Gastroesophageal sphincter (tissue), 4 donors: ENCODE measurements at regions not wholly inside any gene's neighbourhood (a gene's known extent, or its start where the extent isn't known, plus 50 kb on each side); places are given as distances from the start of the nearest gene placed in this dataset.

Experiments used
- ATAC-seq: fragments of 150-250 bp; one replicate; pipeline ENCODE4 v1.9.1; 2016; ENCODE audit warnings: mild to moderate bottlenecking, moderate library complexity
- H3K27ac ChIP-seq, 4 donors: fragments of 200-600 bp; sonication (generic) in 3 of 4; 1 replicate in 3 of 4; 2 replicates in 1 of 4; pipeline ENCODE4 v1.5.1; 2016 to 2019
- H3K27me3 ChIP-seq: fragments of 200-600 bp; sonication (generic); one replicate; pipeline ENCODE4 v1.5.1; 2019
- H3K36me3 ChIP-seq, 2 donors: fragments of 200-600 bp; sonication (generic); one replicate each; pipeline ENCODE4 v1.5.1; 2019; ENCODE audit warnings: control low read depth in 1 of 2
- H3K4me1 ChIP-seq, 3 donors: fragments of 200-600 bp; sonication (generic); 1 replicate in 2 of 3; 2 replicates in 1 of 3; pipeline ENCODE4 v1.5.1; 2016 to 2019; ENCODE audit warnings: control low read depth in 2 of 3
- H3K4me3 ChIP-seq, 2 donors: fragments of 200-600 bp; sonication (generic); one replicate each; pipeline ENCODE4 v1.5.1; 2019; ENCODE audit warnings: mild to moderate bottlenecking in 1 of 2, moderate library complexity in 1 of 2
- H3K9me3 ChIP-seq, 3 donors: fragments of 200-600 bp; sonication (generic); one replicate each; pipeline ENCODE4 v1.5.1; 2017 to 2019; ENCODE audit warnings: control low read depth in 2 of 3
- CTCF ChIP-seq, 4 experiments: fragments of 200-600 bp in 2 of 4; fragments of 450-650 bp in 2 of 4; sonication (generic) in 1 of 4; IDR thresholded peaks; one replicate each; pipeline ENCODE4 v1.5.1; 2017 to 2019; ENCODE audit warnings: antibody characterized with exemption in 4 of 4, mild to moderate bottlenecking in 2 of 4, moderate library complexity in 2 of 4
- EP300 ChIP-seq: sonication (generic); formaldehyde crosslinking; IDR thresholded peaks from one replicate; pipeline ENCODE4 v1.6.1; 2017; ENCODE audit warnings: antibody characterized with exemption, mild to moderate bottlenecking
- POLR2A ChIP-seq, 2 donors: fragments of 450-650 bp; IDR thresholded peaks; one replicate each; pipeline ENCODE4 v1.6.1; 2017; ENCODE audit warnings: antibody characterized with exemption in 2 of 2, mild to moderate bottlenecking in 2 of 2, moderate library complexity in 1 of 2
- POLR2AphosphoS5 ChIP-seq: sonication (generic); formaldehyde crosslinking; IDR thresholded peaks from one replicate; pipeline ENCODE4 v1.6.1; 2017; ENCODE audit warnings: antibody characterized with exemption
- WGBS, 2 donors: methylation state at CpG; one replicate each; pipeline ENCODE4 v1.1.5; 2018; ENCODE audit warnings: low coverage in 1 of 2; 5-methylcytosine and 5-hydroxymethylcytosine counted together

- TF ChIP-seq EP300 (no peak), CTCF (IDR thresholded peaks at IDR 0.05) (no peak), POLR2AphosphoS5 (no peak), POLR2A (IDR thresholded peaks at IDR 0.05) (no peak)
- no peak overlapping the region for H3K4me3 ChIP-seq
- H3K9me3 ChIP-seq, result no peaks in the 10 kb centered on the region
- no peaks in the 10 kb centered on the region for H3K36me3 ChIP-seq
- no peaks in the 10 kb centered on the region for H3K4me1 ChIP-seq
- H3K27me3 ChIP-seq, result peaks cover 8% of the 10 kb centered on the region
- 60% methylated on average over 1 of the region's 1 CpG; no CpG with 5 or more reads in 1 of the 2 donors for WGBS, 2 donors
- no peak for ATAC-seq
- no peak overlapping the region for H3K27ac ChIP-seq
Measured at GRCh38 chr15:77557564-77557963, 75.1 kb downstream of the LINGO1 start.

GRCh38 chr15:77557144-77557543, 75.6 kb downstream of the LINGO1 start:
- peaks cover 8% of the 10 kb centered on the region for H3K27me3 ChIP-seq
- no peak for ATAC-seq
- H3K9me3 ChIP-seq, result no peaks in the 10 kb centered on the region
- 65 to 69% methylated on average over 5 to 8 of the region's 10 CpGs for WGBS, 2 donors
- no peak for TF ChIP-seq POLR2AphosphoS5
- H3K4me1 ChIP-seq, result no peaks in the 10 kb centered on the region
- no peak overlapping the region for H3K27ac ChIP-seq
- no peak overlapping the region for H3K4me3 ChIP-seq
- H3K36me3 ChIP-seq, result no peaks in the 10 kb centered on the region

GRCh38 chr15:77556622-77557021, 76.1 kb downstream of the LINGO1 start:
- peaks cover 8% of the 10 kb centered on the region for H3K27me3 ChIP-seq
- WGBS, 2 donors, result 82 to 89% methylated on average over 3 to 7 of the region's 7 CpGs
- TF ChIP-seq CTCF (IDR thresholded peaks at IDR 0.05) (no peak), POLR2A (IDR thresholded peaks at IDR 0.05) (no peak)
- H3K9me3 ChIP-seq, result no peaks in the 10 kb centered on the region
- H3K4me1 ChIP-seq, result no peaks in the 10 kb centered on the region
- H3K36me3 ChIP-seq, result no peaks in the 10 kb centered on the region
- no peak overlapping the region for H3K27ac ChIP-seq
- no peak overlapping the region for H3K4me3 ChIP-seq
- ATAC-seq, result no peak

- H3K27ac ChIP-seq, result no peak overlapping the region
- no peaks in the 10 kb centered on the region for H3K27me3 ChIP-seq
- no peak for TF ChIP-seq EP300
- no peak for TF ChIP-seq POLR2AphosphoS5
- no peak for TF ChIP-seq CTCF (IDR thresholded peaks at IDR 0.05)
- TF ChIP-seq POLR2A (IDR thresholded peaks at IDR 0.05), result no peak
- H3K4me3 ChIP-seq, result no peak overlapping the region
- no peaks in the 10 kb centered on the region for H3K4me1 ChIP-seq
- H3K9me3 ChIP-seq, result no peaks in the 10 kb centered on the region
- no CpG with 5 or more reads among the region's 8 CpGs for WGBS, 2 donors
- no peak for ATAC-seq
- no peaks in the 10 kb centered on the region for H3K36me3 ChIP-seq
Measured at GRCh38 chr15:77555232-77555631, 77.5 kb downstream of the LINGO1 start.

- Histone ChIP-seq H3K9me3 (no peaks in the 10 kb centered on the region), H3K4me3 (no peak overlapping the region), H3K27me3 (no peaks in the 10 kb centered on the region), H3K27ac (no peak overlapping the region), H3K4me1 (no peaks in the 10 kb centered on the region), H3K36me3 (no peaks in the 10 kb centered on the region)
- ATAC-seq, result no peak
- TF ChIP-seq CTCF (IDR thresholded peaks at IDR 0.05), result no peak
- TF ChIP-seq POLR2AphosphoS5, result no peak
- no peak for TF ChIP-seq EP300
- no peak for TF ChIP-seq POLR2A (IDR thresholded peaks at IDR 0.05)
- 51 to 68% methylated on average over 5 to 6 of the region's 11 CpGs for WGBS, 2 donors
Measured at GRCh38 chr15:77554306-77555080, 78.2 kb downstream of the LINGO1 start.
